SK-MEL-5 (cell line): ENCODE measurements at regions not wholly inside any gene's neighbourhood (a gene's known extent, or its start where the extent isn't known, plus 50 kb on each side); places are given as distances from the start of the nearest gene placed in this dataset.

Source experiments
- DNase-seq: peaks from one replicate; pipeline ENCODE4 v3.0.0-alpha.2; 2016; ENCODE audit warnings: low read depth, low spot score
- in situ Hi-C: cut with HindIII; loops from 2 replicates; pipeline ENCODE4 v1.10.0; 2016; ENCODE audit warnings: low sequenced_read_pairs, high pct_unique_total_duplicates, low pct_unique_long_range_greater_than_20kb

GRCh38 chr5:58239731-58240130 lies 220.2 kb downstream of the PLK2 start:
- in situ Hi-C loops: no loop called here
- no peak for DNase-seq

DNA sequence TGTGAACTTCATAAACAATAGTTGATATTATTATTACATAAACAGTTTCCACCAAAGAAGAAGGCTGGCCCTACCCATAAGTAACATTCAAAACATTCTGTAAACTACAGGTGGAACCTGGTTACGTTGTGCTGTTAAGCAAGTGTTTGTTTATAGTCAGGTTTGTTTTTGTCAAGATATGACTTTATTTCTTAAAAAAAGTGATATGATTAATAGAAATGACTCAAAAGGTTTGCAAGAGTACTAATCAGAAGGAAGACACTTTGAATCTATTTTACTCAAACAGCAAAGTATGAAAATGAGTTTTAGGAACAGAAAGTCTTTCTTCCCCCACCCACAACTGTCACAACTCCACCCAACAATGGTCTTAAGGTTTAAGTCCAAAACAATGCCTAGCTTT lies 220.8 kb downstream of the PLK2 start:
- in situ Hi-C loops: no loop called here
- no peak for DNase-seq

DNA sequence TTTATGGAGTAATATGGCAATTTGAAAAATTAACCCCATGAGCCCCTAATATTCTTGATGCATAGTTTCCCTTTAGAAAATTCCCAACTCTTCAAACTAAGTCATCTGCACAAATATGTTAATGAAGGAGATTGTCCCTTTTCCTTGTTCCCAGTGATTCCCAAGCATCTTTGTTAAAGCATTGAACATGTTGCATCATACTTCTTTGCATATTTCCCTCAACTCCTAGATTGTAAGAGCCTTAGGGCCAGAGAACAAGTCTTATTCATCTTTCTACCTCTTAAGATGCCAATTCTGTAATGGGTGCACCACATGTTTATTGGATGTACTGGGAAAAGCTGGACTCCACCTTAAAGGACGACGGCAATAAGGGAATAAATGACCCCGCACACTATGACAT lies 223.4 kb downstream of the PLK2 start:
- DNase-seq: no peak
- in situ Hi-C loops: no loop called here

DNA sequence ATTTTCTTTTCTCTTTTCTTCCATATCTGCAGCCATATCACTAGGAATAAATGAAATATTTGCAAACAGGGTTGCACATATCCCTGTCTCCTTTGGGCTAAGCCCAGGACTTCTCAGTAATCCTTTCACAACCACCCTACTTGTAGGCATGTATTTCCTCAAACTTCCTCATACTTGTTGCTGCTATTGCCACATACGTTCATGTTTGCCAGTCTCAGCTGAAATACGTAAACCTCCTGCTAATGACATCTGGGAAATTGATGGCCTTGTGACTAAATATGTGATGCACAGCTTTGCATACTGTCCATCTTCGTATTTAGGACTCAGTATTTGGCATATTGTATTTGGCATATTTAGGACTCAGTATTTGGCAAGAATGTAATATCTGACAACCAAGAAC lies 224.6 kb downstream of the PLK2 start:
- in situ Hi-C loops: no loop called here
- no peak for DNase-seq

- in situ Hi-C loops: no loop called here
- DNase-seq: no peak
These were observed 227.8 kb downstream of the PLK2 start for GRCh38 chr5:58232130-58232529.

DNA sequence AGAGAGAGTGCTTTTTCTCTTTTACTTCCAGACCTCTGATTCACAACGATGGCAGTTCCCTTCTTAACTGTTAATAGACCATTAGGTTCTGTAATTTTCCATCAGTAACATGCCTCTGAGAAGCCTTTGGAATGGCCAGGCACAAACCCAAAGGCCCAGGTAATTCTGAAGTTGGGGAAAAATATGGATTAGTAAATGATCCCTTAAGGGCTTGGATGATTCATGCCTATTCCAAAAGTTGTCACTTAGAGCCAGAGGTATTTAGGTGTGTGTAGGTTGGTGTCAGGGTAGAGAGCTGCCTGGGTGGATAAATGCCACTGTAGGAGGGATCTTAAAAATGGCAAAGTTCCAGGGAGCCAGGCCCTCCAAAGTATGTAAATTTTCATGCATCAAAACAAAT lies 228.8 kb downstream of the PLK2 start:
- no peak for DNase-seq
- in situ Hi-C loops: no loop called here

GRCh38 chr5:58228896-58229295 lies 231.0 kb downstream of the PLK2 start:
- DNase-seq: no peak
- in situ Hi-C loops: no loop called here

GRCh38 chr5:58227858-58228257 lies 232.0 kb downstream of the PLK2 start:
- in situ Hi-C loops: no loop called here
- no peak for DNase-seq

GRCh38 chr5:58224661-58225060 lies 235.2 kb downstream of the PLK2 start:
- no peak for DNase-seq
- in situ Hi-C loops: no loop called here

DNA sequence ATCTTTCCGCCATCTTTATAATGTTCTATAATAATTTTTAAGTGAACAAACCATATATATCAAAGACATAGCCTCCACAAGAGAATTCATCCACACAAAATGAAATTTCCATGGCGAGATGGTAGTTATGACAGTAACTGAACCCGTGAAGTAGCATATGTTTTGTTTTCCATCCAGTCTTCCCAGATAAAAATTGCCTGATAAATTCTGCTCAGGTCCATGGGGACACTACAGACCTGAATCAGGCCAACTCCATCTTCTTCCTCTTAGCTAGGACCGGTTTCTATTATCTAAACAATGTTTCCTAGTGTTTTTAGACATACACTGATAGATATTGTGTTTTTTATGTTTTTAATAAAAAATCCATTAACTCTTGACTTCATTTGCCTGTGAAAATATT lies 235.7 kb downstream of the PLK2 start:
- DNase-seq: no peak
- in situ Hi-C loops: no loop called here

- in situ Hi-C loops: no loop called here
- no peak for DNase-seq
These were observed 244.5 kb downstream of the PLK2 start for GRCh38 chr5:58215364-58215763.

DNA sequence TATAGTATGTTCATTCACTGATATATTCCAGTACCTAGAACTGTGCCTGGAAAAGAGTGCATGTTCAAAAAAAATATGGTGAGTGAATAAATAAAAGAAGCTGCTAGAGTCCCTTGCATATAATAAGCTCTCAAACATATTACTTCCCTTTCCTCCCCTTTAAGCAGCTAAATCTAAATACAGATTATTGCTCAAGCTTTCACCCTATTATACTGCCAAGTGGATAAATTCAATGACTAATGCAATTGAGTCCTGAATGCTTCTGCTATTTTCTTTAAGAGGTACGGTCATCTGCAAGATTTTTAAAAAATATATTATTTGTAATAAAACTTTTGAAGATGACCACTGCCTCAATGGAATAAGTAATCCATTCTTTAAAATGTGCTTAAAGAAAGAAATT lies 248.4 kb downstream of the PLK2 start:
- DNase-seq: no peak
- in situ Hi-C loops: no loop called here

GRCh38 chr5:58208674-58209073 lies 251.2 kb downstream of the PLK2 start:
- DNase-seq: no peak
- in situ Hi-C loops: no loop called here

DNA sequence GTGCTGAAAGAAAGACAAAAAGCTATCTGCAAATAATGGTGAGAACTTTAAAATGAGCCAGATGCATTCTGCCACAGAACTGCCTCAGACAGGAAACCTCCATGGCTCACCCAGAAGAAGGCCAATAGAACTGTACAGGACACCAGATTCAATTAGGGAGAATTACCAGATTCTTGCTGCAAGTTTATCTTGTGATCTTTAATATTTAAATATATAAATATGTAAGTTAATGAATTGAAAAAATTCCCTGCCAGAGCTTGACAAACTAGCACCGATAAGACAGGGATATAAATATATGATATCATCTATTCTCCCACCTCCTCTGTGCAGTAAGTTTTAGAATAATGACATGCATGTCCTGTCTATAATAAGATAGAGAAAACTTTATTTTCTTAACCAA lies 252.8 kb downstream of the PLK2 start:
- DNase-seq: no peak

DNA sequence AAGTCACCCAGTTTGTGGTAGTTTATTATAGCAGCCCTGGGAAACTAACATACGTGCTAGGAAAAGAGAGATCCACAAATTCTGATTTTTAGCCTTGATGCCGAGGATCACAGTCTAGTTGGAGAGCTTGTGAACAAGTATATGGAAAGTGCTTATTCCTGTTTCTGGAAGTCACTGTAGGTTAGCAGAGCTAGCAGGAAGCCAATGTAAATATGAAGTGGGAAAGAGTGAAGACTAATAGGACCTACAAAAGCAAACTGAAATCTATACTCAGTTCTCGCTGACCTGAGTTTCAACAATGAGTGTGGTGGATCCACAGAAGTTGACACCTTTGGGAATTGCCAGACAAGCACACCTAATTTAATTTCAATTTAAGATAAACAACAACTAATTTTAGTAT lies 254.9 kb downstream of the PLK2 start:
- no peak for DNase-seq
- in situ Hi-C loops: no loop called here

More for the DNA sequence above, 252.8 kb downstream of the PLK2 start:
- in situ Hi-C loops: no loop called here

DNA sequence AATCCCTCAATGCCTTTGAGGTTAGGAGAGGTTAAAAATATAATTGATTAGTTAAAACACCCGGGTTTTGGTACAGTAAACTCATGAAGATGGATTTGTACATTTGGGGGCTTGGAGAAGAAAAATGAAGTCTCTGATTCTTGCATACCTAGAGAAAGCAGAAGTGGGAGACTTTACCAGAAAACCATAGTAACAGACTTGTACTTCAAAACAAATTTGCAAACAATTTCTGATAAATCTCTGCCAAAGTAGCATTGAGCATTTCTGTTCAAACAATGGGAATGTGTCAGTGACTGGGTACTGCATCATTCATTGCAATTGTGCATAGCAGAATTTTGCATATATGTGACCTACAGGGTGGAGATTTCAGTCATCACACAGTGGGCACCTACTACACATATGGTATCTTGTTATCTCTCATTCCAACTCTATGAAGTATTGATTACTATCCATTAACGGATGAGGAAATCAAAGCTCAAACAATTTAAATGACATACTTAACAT lies 256.9 kb downstream of the PLK2 start:
- DNase-seq: no peak
- in situ Hi-C loops: no loop called here

DNA sequence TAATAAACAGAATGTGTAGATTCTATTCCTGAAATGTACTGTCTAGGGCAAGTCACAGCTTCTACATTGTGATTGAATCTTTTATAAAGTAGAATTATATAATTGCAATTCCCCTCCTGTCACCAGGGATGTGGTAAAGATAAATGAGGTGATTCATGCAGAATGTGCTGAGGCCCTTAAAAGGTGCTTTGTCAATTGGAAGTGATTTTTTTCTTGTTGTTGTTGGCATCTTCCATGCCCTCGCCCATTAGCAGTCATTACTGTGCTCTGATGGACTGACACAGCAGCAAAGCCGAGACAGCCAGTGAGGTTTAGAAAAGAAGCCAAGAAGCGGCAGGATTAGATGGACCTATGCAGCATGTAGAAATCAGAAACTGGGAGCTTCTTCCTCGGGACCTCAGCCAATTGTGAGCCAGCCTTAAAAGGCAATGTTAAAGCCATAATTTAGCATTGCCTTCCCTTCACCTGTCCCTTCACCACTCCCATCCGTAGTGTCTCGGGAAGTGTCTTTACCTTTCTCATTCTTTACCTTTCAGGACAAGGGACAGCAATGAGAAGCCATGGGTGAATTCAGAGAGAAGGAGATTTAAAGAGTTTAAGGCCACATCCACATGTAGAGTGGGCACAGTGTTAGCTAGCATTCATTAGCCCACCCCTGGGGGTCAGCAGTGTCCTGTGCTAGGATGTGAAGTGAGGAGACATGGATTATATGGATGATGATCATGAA lies 257.8 kb downstream of the PLK2 start:
- no peak for DNase-seq
- in situ Hi-C loops: no loop called here

GRCh38 chr5:58200451-58200850 lies 259.4 kb downstream of the PLK2 start:
- no peak for DNase-seq
- in situ Hi-C loops: no loop called here

GRCh38 chr5:58199087-58199486 lies 260.8 kb downstream of the PLK2 start:
- in situ Hi-C loops: no loop called here
- no peak for DNase-seq

GRCh38 chr5:58198330-58198729 lies 261.6 kb downstream of the PLK2 start:
- in situ Hi-C loops: no loop called here
- no peak for DNase-seq
